ENCODE measurements at regions not wholly inside any gene's neighbourhood (a gene's known extent, or its start where the extent isn't known, plus 50 kb on each side); places are given as distances from the start of the nearest gene placed in this dataset.
A peak's percentile ranks its signal among the peaks of the same experiment; 100 is the strongest.
"Not testable (repeated sequence)": the region's sequence is repeated elsewhere in the genome, so short reads cannot be mapped to it uniquely, and the experiment has no call there.

- no peak for DNase-seq (ENCODE audit: low read depth in 2 of 2)
Measured at GRCh38 chr1:121443001-121443540, 258.3 kb downstream of the SRGAP2C start.

- no peak for DNase-seq (ENCODE audit: low read depth in 2 of 2)
Measured at GRCh38 chr1:121444096-121444495, 259.3 kb downstream of the SRGAP2C start.

GRCh38 chr1:121445679-121446078, 260.9 kb downstream of the SRGAP2C start:
- no peak for DNase-seq (ENCODE audit: low read depth in 2 of 2)

GRCh38 chr1:121447280-121447923, 262.6 kb downstream of the SRGAP2C start:
- not testable (repeated sequence) for DNase-seq (ENCODE audit: low read depth in 2 of 2)

- DNase-seq (ENCODE audit: low read depth in 2 of 2): not testable (repeated sequence)
Measured at GRCh38 chr1:121448064-121448463, 263.3 kb downstream of the SRGAP2C start.

GRCh38 chr1:121448851-121449250, 264.1 kb downstream of the SRGAP2C start:
- DNase-seq (ENCODE audit: low read depth in 2 of 2): no peak

GRCh38 chr1:121452484-121452883, 267.7 kb downstream of the SRGAP2C start:
- DNase-seq (ENCODE audit: low read depth in 2 of 2): no peak

- DNase-seq (ENCODE audit: low read depth in 2 of 2): no peak
Measured at GRCh38 chr1:121458291-121459048, 273.7 kb downstream of the SRGAP2C start.

- no peak for DNase-seq (ENCODE audit: low read depth in 2 of 2)
Measured at GRCh38 chr1:121459235-121459634, 274.5 kb downstream of the SRGAP2C start.

GRCh38 chr1:121469395-121469794, 284.6 kb downstream of the SRGAP2C start:
- DNase-seq (ENCODE audit: low read depth in 2 of 2): not testable (repeated sequence)

- not testable (repeated sequence) for DNase-seq (ENCODE audit: low read depth in 2 of 2)
Measured at GRCh38 chr1:121470401-121470800, 285.6 kb downstream of the SRGAP2C start.

- DNase-seq (ENCODE audit: low read depth in 2 of 2): no peak
Measured at GRCh38 chr1:121471523-121471922, 286.7 kb downstream of the SRGAP2C start.

GRCh38 chr1:121472017-121472416, 287.2 kb downstream of the SRGAP2C start:
- no peak for DNase-seq (ENCODE audit: low read depth in 2 of 2)

- no peak for DNase-seq (ENCODE audit: low read depth in 2 of 2)
Measured at GRCh38 chr1:121483234-121483633, 298.5 kb downstream of the SRGAP2C start.

- DNase-seq (ENCODE audit: low read depth in 2 of 2): no peak
Measured at GRCh38 chr1:121483961-121484424, 299.2 kb downstream of the SRGAP2C start.

- not testable (repeated sequence) for DNase-seq (ENCODE audit: low read depth in 2 of 2)
Measured at GRCh38 chr1:121494796-121495195, 310.0 kb downstream of the SRGAP2C start.

- peak in 1 of 2 donors; percentile 2 for DNase-seq (ENCODE audit: low read depth in 2 of 2)
Measured at GRCh38 chr1:121511455-121511854, 326.7 kb downstream of the SRGAP2C start.

- not testable (repeated sequence) for DNase-seq (ENCODE audit: low read depth in 2 of 2)
Measured at GRCh38 chr1:121511876-121512275, 327.1 kb downstream of the SRGAP2C start.

GRCh38 chr1:121515235-121515634, 330.5 kb downstream of the SRGAP2C start:
- no peak for DNase-seq (ENCODE audit: low read depth in 2 of 2)

- peak in 1 of 2 donors; percentile 18 for DNase-seq (ENCODE audit: low read depth in 2 of 2)
Measured at GRCh38 chr1:121516234-121516967, 331.6 kb downstream of the SRGAP2C start.

- no peak for DNase-seq (ENCODE audit: low read depth in 2 of 2)
Measured at GRCh38 chr1:121517586-121518230, 332.9 kb downstream of the SRGAP2C start.

GRCh38 chr1:121518726-121519041, 333.9 kb downstream of the SRGAP2C start:
- DNase-seq (ENCODE audit: low read depth in 2 of 2): no peak

All from stimulated activated CD8-positive, alpha-beta memory T cell treated with anti-CD3 and anti-CD28 coated beads, Interleukin-15, amount 100 ng/mL, for 48 hours (primary cell).